Inferior parietal cortex (tissue), 1 donor: ENCODE measurements at regions not wholly inside any gene's neighbourhood (a gene's known extent, or its start where the extent isn't known, plus 50 kb on each side); places are given as distances from the start of the nearest gene placed in this dataset.
"Not testable (repeated sequence)": the region's sequence is repeated elsewhere in the genome, so short reads cannot be mapped to it uniquely, and the experiment has no call there.

Experiments used
- DNase-seq: peaks from one replicate; pipeline ENCODE4 v3.0.0-alpha.2; 2016; ENCODE audit errors: extremely low spot score

GRCh38 chr15:77877869-77878577 is 199.5 kb downstream of the TBC1D2B start:
- no peak for DNase-seq

GRCh38 chr15:77876107-77876820 is 201.2 kb downstream of the TBC1D2B start:
- DNase-seq: not testable (repeated sequence)

DNA sequence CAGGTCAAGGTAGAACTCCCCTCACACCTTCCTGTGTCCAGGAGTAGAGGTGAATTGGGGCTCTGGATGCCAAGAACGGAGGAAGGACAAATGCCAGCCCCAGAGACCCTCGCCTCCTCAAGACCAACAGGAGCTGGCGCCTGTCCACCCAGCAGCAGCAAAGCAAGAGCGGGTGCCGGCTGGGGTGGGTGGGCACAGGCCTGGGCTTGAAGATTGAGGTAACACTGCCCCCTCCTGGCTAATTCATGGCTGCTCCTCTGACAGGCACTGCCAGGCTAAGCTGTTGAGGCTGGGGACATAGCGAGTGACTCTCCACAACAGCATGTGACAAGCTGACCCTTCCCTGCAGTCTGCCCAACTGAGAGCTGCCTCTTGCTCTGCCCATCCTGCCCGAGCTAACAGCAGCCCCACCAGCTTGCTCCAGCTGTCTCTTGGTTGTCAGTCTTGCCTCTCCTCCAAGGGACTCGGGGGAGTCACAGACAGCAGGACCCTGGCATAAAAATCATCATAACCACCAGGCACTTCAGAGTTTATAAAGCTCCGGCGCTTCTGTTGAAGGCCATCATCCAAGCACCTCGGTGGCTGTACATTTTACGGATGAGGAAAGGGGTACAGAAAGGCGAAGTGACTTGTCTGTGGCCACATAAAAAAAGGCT is 202.3 kb downstream of the TBC1D2B start:
- peak; percentile 61 for DNase-seq

GRCh38 chr15:77874063-77874462 is 203.4 kb downstream of the TBC1D2B start:
- DNase-seq: no peak

DNA sequence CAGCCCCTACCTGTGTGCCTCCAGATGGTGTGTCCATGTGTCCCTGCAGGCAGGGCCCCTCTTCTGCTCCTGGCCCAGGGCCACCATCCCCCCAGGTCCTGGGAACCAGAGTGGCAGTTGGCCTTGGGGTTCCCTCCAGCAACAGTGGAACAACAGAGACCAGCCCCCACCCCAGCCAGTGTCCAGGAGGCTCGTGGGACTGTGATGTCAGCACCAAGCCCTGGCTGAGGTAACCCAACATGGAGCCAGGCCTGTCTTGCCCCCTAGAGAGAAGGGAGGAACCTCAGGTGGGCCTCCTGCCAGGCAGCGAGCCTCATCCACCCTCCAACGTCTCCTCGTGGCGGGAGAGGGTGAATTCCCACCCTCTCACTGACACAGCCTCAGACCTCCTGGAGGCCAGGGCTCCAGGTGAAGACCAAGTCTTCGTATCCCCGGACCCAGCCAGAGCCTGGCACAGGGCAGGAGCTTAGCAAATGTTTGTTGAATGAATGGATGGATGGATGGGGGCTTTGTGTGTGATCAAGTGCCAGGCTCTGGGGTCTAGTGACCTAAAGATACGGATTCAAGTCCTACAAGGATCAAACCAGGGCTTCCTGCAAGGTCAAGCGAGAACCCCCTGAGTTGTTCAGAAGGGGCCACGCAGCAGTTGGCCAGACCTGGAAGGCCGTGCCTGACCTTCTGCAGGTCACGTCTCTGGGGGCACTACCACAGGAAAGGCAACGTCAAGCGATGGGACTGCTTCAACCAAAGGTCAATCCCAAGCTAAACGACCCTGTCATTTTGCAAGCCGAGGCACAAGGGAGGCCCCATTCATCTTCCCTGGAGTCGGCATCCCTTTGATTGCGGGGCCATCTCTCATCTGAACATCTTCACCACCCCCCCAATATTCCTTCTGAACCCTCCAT is 204.7 kb downstream of the TBC1D2B start:
- DNase-seq: not testable (repeated sequence)

- no peak for DNase-seq
Measured at GRCh38 chr15:77871852-77872371, 205.6 kb downstream of the TBC1D2B start.

GRCh38 chr15:77870195-77871065 is 207.1 kb downstream of the TBC1D2B start:
- DNase-seq: peak; percentile 74

DNA sequence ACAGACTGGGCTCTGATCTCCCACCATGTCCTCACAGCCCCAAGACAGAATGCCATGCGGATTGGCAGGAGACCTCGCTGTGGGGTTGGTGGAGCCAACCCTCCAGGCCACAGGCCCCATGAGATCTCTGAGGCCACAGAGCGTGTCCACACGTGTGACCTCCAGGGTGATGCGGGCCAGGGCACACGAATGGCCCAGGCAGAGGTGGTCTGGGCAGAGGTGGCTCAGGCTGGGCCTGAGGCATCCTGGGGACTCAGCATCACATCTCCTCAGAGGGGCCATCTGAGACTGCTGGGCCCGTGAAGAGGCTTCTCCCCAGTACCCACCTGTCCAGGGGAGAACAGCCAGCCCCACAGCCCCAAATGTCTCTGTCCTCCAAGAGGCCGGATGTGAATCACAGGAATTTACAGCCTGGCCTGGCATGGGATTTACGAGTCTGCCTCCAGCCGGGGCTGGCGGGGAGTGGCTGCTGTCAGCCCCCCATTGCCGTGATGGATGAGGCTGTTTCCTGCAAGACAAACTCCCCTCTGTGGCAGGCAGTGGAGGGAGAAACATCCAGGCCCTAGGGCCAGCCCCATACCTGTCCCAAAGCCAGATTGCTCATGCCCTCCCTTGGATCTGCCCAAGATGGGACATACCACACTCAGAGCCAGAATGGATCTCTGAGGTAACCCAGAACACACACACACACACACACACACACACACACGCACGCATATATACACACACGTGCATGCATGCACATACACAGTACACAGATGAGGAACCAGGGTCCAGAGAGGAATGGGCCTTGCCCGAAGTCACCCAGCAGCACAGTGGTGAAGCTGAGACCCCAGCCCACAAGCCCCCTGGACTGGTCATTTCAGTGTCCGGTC is 208.3 kb downstream of the TBC1D2B start:
- no peak for DNase-seq

DNA sequence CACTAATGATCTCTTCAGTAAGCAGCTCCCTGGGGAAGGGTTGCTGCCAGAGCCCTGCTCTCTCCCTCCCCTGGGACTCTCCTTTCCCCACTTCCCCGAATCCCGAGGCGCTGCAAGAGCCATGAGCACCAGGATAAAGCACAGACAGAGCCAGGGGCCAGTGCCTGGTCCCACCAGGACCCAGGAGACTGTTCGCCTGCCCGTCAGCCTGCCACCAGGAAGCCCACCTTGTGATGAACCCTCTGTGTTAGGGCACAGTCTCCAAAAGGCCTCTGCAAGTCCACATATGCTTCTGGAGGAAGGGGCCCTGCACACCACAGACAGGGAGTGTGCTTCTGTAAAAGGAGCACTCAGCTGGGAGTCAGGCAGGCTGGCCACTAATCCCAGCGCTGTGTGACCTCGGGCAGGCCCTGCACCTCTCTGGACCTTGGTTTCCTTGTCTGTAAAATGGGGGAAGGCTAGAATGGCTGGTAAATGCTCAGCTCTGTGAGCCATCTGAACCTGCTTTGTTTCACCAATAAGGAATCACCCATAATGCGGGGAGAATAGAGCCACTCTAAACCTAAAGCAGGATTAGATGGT is 209.4 kb downstream of the TBC1D2B start:
- not testable (repeated sequence) for DNase-seq

GRCh38 chr15:77867266-77868047 is 210.1 kb downstream of the TBC1D2B start:
- no peak for DNase-seq

GRCh38 chr15:77866596-77867125 is 210.8 kb downstream of the TBC1D2B start:
- DNase-seq: no peak

DNA sequence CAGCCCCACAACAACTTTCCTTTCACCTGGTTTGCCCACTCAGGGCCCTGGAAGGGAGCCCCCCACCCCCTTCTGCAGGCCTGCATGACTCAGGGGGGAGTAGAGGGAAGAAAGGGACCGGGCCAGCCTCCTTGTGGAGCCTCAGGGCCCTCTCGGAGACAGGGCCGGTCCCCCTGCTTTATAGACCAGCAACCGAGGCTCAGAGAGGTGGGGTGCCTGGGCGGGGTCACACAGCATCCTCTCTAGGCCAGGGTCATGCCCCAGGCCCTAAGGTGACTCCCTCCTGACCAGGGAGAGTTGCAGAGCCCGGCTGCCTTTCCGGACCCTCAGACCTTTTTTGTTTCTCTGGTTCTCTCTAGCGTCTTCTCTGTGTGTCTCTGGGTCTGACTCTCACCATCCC is 211.3 kb downstream of the TBC1D2B start:
- no peak for DNase-seq

DNA sequence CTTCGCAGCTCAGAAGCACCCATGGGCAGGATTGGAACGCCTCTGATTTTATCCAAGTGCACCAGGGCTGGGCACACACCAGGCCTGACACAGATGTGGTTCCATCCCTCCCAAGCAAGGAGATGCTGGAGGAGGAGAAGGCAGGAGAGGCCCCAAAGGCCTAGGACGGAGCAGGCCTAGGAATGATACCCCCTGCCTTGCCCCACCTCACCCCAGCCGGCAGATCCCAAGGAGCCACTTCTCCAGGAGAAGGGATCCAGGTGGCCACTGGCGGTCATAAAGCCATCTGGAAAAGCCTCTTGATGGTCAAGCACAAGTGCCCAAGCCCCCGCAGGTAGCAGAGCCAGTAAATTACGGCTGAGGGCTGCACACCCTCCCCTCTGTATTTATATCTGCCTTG is 211.8 kb downstream of the TBC1D2B start:
- no peak for DNase-seq

DNA sequence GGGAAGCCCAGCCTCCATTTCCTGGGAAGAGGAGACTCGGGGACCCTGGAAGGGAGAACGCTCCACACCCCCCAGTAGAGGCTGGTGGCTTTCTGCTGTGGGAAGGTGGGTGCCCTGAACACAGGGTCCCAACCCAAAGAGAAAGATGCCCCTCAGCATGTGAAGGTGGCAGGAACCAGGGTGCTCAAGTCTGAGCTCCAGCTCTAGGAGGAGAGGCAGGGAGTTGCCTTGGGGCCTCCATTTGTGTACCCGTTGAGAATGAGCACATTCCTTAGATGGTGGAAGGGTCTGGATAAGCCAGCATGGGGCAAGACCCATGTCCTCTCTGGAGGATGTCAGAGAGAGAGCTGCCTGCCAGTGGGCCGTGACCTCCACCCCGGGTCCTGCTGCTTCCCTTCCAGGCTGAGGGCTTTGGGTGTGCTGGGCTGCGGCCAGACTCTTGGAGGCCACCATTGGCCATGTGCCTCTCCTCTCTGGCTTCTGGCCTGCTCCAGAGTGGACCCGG is 212.4 kb downstream of the TBC1D2B start:
- DNase-seq: no peak

DNA sequence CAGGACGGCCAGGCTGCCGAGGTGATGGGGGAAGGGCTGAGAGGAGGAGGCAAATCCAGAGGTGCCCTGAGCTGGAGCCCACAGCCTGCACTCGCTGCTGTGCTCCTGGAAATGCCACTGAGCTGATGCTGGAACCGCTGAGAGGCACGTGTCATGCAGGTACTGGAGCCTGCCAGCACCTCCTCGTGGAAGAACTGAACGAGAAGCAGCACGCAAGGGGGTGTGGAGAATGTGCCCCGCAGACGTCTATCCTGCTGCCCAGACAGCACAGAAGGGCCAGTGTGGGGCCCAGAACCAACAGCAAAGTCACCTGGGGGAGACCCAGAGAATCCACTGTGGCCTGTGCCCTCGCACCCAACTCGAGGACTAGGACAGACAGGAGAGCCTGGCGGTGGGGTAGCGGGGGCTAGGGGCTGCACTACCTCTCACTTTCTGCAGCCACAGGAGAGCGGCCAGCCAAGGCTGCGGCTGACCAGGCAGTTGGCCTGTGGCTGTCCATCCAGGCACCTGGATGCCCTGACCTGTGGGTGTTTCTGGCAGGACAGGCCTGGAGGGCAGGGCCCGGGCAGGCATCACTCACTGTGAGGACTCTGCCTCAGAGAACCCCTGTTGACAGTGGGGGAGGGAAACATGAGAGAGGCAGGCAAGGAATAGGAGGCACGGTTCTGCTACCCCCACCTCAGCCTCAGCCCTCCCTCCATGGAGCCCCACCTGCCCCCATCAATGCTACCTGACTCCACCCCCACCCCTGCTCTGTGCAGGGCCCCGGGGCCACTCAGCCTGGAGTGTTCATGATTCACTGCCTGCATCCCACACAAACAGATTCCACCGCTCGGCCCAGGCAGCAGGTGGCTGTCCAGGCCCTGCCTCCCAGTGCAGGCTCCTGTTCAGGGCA is 213.1 kb downstream of the TBC1D2B start:
- no peak for DNase-seq

- no peak for DNase-seq
Measured at GRCh38 chr15:77863491-77864105, 213.9 kb downstream of the TBC1D2B start.
